NCI-H526 treated with DMSO at 0.1 percent for 48 hours (cell line): ENCODE measurements at regions not wholly inside any gene's neighbourhood (a gene's known extent, or its start where the extent isn't known, plus 50 kb on each side); places are given as distances from the start of the nearest gene placed in this dataset.
A peak's percentile ranks its signal among the peaks of the same experiment; 100 is the strongest.

Source experiments
- DNase-seq: peaks from one replicate; lab custom pipeline; 2025; lab: John Stamatoyannopoulos, UW

DNA sequence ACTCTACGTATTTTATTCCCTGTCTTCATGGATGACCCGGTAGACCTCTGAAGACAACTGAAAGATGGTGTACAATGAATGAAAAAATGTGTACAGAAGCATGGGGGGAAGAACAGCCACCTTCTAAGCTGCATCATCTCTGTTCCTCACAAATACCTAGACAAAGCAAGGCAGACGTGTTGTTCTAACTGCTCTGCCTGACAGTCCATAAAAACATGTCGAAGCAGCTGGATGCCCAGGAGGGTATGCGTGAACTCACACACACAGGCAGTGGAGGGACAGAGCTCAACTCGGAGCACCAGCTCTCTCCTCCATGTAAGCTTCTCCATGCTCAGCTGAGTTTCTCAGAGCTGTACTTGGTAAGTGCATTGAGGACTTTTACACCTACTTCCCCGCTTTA lies 327.4 kb downstream of the CTTN start:
- DNase-seq = no peak

DNA sequence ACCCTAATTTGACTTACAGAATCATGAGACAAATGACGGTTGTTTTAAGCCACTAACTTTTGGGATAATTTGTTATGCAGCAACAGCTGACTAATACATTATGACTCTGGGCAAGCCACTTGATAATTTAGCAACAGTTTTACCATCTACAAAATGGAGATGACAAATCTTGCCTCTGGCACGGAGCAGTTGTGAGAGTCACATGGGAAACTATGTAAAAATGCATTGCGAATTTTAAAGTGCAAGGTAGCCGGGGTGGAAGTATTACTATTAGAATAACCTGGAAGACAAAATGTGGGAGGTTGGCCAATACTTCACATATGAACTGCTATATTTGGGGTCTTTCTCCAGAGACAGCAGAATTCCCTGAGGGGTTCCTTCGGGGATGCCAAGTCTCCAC lies 328.7 kb downstream of the CTTN start:
- no peak for DNase-seq

- DNase-seq = peak; percentile 95
Observed at GRCh38 chr11:70727899-70728620, 329.7 kb downstream of the CTTN start.

DNA sequence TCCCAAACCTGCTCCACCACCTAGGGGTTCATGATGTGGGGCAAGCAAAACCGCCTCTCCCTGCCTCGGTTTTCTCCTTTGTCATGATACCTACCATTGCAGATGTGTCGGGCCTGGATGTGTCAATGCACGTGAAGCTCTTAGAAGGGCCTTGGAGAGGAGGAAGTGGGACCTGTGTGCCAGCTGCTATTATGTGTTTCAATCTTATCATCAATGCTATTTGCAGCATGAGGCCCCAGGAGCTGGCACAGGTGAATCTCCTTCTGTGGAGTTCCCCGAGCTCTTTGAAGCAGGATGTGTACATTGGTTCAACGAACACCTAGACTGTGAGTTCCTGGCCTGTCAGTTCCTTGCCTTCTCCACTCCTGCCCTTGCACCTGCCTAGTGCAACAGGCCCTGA lies 331.6 kb downstream of the CTTN start:
- DNase-seq = no peak

DNA sequence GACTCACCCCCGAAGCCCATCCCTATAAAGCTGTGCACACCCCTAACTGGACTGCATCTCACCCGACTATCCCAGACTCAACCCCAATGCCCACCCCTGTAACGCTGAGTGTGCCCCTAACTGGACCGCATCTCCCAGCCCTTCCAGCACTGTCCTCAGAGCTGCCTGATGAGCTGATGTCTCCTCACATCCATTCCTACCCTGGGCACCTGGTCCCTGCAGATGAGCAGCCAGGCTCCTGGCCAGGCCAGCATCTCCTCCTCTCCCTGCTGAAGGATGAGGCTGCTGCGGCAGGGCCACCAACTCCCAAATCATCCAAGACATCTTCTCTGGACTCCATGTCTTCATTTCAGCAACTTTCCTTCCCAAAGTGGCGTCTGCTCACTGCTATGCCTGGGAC lies 332.1 kb downstream of the CTTN start:
- DNase-seq = no peak

- DNase-seq = no peak
Observed at GRCh38 chr11:70731271-70732022, 333.1 kb downstream of the CTTN start.

DNA sequence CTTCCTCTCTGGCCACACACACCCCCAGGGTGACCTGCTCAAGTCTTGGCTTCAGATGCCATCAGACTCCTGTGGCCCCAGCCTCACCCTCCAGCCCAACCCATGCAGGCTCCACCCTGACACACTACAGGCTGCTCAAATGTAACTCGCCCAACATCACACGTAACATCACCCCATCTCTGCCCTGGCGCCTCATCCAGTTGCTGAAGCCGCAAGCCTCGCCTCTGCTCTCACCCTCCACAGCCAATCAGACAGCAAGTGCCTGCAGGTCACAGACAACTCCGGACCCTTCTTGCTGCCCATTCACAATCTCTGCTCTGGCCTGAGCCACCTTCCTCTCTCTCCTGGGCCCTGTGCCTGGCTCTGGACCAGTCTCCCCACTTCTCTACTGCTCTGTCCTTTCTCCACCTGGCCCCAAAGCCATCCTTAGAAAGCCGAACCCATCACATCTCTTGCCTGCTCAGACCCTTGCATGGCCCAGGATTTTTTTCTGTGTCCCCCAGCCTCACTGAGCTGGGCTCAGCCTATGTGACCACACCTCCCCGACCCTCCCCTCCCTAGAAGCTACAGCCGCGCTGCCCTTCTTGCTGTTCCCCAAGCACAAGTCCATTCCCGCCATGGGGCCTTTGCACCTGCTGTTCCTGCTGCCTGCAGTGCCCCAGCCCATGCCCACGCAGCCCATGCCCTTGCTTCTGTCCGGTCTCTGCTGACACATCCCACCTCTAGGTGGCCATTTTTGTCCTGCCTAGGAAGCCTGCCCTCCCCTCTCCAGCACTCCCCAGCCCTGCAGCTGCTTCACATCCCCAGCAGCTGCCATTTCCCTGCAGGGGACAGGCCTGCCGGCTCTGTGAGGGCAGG lies 333.9 kb downstream of the CTTN start:
- no peak for DNase-seq

GRCh38 chr11:70732881-70733196 lies 334.5 kb downstream of the CTTN start:
- no peak for DNase-seq

DNA sequence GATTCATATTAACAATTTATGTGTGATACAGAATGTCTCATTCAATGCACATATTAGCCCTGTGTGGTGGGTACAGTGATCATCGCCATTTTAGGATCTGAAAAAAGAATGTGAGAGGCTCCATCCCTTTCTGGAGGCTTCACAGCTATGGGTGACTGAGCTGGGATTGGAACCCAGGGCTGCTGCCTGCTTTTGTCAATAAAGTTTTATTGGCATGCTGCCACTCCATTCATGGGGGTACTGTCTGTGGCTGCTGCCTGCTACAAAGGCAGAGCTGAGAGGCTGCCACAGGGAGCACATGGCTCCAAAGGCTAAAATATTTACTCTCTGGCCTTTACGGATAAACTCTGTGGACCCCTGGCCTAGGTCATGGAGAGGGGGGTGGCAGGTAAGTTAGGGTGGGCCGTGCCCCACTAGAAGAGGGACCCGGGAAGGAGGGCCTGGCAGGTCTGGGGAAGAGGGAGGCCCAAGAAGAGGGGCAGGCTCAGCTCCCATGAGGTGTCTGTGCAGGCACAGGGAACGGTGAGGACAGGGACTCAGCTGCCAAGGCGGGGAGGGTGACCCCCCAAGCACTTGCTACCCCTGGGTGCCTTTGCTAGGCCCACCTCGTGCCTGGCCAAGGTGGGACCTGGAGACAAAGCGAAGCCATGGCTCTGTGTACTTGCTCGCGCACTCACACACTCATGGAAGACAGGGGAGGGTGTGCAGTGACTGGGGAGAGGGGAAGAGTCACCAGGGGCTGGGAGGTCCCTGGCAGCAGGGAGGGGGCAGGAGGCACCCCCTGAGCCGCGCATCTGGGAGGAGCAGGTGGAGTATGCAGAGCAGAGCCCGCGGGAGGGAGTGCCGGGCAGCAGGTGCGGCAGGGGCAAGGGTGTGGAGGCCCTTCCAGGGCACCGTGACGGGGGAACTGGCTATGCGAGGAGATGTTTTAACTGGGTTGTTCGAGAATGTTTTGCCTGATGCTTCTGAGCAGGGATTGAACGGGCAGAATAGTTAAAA lies 335.3 kb downstream of the CTTN start:
- peak; percentile 21 for DNase-seq

DNA sequence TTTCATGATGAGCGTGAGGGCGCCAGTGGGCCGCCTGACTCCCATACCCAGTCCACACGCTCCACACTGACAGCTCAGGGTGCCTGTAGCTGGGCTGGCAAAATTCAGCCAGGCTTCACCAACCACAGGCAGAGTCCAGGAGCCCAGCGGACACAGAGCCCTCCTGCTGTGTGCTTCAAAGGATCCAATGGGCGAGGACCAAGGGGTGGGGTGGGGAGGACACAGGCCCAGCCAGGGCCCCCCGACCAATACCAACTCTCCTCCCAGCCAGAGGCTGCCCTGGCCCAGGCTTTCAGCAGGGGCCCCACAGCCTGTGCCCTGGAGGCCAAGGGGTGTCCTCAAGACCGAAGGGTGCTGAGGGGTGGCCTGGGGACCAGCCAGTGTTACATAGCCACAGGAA lies 336.1 kb downstream of the CTTN start:
- DNase-seq = no peak

DNA sequence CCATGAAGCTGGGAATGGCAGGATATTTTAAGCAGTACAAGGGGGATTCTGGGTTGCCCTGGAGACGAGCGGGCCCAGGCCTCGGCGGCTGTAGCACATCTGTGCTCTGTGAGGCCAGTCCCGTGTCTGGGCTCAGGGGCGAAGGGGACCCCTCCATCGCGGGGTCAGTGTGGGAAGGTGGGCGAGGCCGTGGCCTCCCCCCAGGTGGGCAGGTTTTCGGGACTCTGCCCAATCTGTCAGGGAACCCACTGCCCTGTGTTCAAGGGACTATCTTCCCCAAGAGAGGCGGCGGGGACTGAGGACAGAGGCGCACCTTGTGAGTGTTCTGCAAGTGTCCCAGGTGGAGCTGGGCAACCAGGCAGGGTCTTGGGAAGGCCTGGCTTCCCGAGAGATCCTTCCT lies 336.6 kb downstream of the CTTN start:
- DNase-seq = no peak

DNA sequence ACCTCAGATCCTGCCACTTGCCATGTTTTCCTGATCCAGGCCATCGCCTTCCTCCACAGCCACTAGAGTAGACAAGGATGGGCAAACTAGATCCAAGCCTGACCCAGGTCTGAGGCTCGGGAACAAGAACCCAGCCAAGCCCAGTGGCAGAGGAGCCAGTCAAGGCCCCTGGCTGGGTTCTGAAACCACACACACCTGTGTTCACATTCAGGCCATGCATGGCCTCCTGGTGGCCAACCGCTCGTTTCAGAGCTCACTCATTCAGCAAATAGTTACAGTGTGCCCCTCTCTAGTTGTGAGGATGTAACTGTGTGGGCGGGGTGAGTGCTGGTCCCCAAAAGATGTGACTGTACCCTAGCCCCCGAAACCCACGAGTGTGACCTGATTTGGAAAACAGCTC lies 337.6 kb downstream of the CTTN start:
- DNase-seq = no peak

DNA sequence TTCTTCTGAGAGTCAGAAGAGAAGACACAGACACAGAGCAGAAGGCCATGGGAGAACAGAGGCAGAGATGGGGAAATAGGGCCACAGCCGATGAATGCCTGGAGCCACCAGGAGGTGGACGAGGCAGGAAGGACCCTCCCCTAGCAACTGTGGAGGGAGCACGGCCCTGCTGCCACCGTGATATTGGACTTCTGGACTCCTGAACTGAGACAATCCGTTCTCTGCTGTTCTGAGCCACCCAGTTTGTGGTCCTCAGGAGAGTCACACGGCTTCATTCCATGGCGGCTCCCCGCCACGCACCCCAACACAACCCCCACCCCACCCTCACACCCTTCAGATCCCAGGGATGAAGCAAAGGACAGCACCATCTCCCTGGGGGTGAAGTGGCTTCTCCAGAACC lies 338.1 kb downstream of the CTTN start:
- DNase-seq = no peak

GRCh38 chr11:70736937-70737640 lies 338.8 kb downstream of the CTTN start:
- DNase-seq = no peak

DNA sequence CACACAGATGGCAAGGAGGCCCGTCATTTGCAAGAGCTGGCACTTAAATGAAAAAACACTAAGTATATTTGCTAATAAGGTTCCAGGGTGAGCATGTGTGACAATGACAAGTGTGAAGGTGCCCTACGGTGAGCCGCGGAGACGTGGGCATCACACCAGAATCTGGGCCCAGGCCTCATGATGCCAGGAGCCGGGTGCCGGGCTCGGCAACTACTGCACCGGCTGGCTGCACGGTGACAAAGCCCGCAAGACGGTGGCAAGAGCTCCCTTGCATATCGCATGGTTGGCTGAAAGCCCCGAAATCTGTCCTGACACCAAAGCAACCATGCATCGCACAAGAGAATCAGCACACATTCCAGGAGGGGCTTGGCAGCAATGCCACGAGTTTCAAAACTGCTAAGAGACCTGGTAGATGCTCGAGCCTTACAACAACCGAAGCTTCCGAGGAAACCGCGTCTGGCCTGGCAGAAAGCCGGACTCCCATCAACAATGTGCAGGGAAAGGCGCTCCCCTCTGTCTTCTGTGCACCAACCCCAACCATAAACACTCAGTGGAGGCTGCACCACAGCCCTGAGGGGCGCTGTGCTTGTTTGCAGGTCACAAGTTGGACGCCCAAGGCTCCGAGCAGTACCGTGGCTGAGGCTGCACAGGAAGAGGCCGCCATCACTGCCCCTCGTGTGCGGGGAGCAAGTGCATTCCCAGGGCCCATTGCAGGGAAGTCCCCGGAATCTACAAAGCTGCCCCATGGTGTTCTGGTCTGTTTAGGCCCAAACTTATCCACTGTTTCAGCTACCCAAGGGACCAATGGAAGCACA lies 339.7 kb downstream of the CTTN start:
- DNase-seq = no peak

DNA sequence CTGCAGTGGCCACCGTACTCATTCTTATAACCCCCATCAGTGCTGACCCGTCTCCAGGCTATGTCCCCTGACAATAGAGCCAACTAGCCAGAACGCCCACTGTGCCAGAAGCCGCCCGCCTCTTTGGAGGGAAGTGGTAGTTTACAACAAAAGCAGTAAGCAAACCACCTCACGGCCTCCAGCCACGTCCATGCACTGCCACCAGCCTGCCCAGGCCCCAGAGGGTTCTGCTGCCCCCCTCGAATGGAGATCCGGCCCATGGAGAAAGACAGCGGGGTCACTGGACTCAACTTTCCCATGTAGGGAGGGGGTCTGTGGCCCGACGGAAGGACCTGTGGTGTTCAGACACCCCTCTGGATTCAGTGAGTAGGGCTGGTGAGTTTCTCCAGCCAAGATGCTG lies 340.3 kb downstream of the CTTN start:
- no peak for DNase-seq

DNA sequence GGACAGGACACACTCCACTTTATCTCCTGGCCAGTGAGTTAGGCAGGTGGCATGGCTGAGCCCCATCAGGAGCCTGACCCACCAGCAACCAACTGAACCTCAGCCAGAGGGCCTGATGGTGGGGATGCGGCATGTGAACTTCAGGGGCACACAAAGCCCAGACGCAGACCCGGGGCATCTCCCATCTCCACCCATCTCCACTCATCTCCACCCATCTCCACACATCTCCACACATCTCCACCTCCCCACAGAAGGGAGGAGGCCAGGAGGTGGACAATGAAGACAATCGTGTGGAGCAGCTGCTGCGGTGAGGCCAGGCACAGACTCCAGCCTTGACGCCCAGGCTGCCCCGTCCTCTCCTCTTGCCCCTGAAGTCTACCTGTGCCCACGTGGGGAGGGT lies 340.8 kb downstream of the CTTN start:
- DNase-seq = no peak

DNA sequence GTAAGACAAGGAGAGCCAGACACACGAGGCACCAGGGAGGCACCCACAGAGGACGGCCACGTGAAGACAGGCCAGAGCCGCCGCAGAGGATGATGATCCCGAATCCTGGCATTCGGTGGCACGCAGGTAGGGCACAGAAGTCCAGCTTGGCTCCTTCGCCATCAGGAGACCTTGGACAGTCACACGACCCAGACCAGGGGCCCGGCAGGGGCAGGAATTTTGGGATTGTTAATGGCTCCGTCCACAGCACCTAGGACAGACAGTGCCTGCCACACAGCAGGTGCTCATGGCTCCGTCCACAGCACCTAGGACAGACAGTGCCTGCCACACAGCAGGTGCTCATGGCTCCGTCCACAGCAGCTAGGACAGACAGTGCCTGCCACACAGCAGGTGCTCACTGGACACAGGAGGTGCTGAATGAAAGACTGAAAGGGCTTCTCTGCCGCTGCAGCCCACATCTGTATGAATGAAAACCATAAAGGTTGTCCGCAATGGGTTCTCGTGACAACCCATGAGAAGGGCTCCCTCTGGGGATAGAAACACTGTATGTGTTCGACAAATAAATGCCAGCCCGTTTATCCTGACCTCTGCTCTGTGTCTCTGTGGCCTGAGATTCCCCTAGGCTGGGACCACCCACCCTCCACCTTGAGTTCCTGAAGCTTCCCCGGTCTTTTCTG lies 341.6 kb downstream of the CTTN start:
- DNase-seq = no peak

DNA sequence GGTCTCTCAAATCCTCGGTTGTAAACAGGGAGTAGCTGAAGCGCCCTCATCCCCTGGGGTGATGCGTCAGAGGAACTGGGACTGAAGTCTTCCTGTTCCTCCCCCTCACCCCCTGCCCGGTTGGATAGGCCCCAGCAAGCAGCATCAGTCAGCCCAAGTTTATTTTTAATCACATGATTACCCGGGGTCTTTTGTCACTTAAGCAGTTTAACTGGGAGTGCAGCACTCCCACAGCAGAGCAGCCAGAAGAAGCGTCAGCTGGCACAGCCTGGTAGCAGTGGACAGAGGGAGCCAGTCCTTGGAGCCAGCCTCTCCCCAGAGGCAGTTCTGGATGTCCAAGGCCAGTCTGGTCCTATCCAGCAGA lies 342.1 kb downstream of the CTTN start:
- DNase-seq = no peak

GRCh38 chr11:70741085-70741484 lies 342.8 kb downstream of the CTTN start:
- DNase-seq = no peak
